ENCODE measurements at regions not wholly inside any gene's neighbourhood (a gene's known extent, or its start where the extent isn't known, plus 50 kb on each side); places are given as distances from the start of the nearest gene placed in this dataset.

DNA sequence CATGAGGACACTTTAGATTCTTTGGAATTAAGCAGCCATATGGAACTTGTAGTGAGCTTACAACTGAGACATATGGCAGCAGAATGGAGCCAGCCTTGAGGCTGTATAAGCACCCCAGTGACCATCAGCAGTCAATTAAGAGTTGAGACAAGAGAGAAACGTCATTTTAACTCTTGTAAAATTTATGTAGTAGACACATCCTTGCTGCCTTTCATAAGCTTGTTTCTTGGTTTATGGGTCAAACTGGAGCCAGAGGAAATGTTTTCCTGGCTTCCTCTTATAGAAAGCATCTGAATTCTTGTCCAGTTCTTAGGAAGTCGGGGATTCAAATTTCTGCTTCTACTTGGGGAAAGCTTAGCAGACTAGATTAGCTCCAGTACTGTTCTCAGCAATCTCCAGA lies 745.1 kb upstream of the MARCKS start:
- TF ChIP-seq CTCF (IDR thresholded peaks at IDR 0.05) (no peak), EP300 (IDR thresholded peaks at IDR 0.05) (no peak), POLR2A (IDR thresholded peaks at IDR 0.05) (no peak)

All from ovary (tissue), 3 donors.